ENCODE measurements at regions not wholly inside any gene's neighbourhood (a gene's known extent, or its start where the extent isn't known, plus 50 kb on each side); places are given as distances from the start of the nearest gene placed in this dataset.

DNA sequence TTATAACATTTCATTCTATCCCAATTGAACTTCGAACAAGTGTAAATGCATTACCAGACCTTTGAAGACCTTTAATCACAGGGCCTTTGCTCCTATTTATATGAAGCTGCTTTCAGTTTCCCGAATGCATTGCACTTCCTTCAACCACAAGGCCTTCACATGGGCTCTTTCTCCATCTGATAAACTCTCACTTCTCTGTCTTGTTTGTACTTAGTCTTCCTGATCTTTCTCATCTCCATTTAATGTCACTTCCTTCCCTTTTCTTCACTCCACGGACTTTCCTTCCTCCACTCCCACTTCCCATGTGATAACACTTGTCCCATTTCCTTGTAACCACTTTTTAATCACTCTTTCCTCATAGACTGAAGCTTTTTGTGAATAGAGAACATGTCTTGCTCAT lies 74.3 kb upstream of the TNC start:
- no peak for DNase-seq (ENCODE audit: low read depth)
- TF ChIP-seq, protein P1, sequence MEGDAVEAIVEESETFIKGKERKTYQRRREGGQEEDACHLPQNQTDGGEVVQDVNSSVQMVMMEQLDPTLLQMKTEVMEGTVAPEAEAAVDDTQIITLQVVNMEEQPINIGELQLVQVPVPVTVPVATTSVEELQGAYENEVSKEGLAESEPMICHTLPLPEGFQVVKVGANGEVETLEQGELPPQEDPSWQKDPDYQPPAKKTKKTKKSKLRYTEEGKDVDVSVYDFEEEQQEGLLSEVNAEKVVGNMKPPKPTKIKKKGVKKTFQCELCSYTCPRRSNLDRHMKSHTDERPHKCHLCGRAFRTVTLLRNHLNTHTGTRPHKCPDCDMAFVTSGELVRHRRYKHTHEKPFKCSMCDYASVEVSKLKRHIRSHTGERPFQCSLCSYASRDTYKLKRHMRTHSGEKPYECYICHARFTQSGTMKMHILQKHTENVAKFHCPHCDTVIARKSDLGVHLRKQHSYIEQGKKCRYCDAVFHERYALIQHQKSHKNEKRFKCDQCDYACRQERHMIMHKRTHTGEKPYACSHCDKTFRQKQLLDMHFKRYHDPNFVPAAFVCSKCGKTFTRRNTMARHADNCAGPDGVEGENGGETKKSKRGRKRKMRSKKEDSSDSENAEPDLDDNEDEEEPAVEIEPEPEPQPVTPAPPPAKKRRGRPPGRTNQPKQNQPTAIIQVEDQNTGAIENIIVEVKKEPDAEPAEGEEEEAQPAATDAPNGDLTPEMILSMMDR (conservative IDR thresholded peaks at IDR 0.05; ENCODE audit: low read length) = no peak
- no peak overlapping the region for H3K4me3 ChIP-seq (ENCODE audit: low read length)

DNA sequence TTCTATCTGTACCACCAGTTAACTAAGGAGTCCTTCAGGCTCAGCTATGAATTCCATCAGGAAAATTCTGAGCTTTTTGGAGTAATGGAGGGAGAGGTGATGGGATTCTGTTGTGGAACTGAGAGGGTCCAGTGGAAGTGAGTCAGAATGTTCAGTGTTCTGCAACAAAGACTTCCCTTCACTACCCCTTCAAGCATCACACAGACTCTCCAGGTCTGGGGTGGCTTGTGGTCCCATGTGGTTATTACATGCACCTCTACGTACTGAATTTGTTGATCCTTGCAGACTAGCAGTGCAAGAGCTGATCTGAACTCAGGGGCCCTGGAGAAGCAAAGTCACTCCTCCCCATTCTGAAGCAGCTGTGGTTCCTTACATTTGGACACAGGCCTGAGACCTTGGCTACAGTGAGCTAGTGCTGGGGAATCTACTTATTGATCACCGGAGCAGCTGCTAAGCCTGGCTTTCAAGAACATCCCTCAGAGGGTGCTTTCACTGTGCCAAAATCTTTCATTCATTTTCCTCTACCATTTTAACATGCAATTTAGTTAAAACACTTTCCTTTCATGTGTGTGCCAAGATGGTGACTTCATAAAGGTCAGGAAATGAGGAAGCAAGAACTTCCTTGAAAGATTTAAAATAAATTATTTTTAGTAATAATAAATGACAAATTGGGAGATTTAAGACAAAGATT lies 75.0 kb upstream of the TNC start:
- no peak for DNase-seq (ENCODE audit: low read depth)
- no peak overlapping the region for H3K4me3 ChIP-seq (ENCODE audit: low read length)
- TF ChIP-seq, protein P1 (conservative IDR thresholded peaks at IDR 0.05; ENCODE audit: low read length) = no peak

DNA sequence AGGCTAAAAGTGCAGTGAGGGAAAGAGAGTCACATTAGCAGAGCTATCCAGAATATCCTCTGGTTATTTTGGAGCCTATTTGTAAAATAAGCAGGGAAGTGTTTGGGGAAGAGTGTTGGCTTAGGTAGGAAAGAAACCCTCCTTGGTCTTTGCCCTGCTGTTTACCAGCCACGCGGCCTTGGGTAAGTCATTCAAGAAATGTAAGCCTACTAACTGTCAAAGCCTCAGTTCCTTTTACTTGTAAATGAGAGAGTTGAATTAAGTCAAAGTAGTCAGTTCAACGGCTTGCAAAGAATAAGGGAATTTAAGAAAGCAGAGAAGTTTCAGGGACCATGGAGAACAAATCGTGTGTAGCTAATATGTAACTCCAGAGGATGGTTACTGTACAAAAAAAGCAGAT lies 75.8 kb upstream of the TNC start:
- no peak for DNase-seq (ENCODE audit: low read depth)
- no peak overlapping the region for H3K4me3 ChIP-seq (ENCODE audit: low read length)
- TF ChIP-seq, protein P1 (conservative IDR thresholded peaks at IDR 0.05; ENCODE audit: low read length) = no peak

DNA sequence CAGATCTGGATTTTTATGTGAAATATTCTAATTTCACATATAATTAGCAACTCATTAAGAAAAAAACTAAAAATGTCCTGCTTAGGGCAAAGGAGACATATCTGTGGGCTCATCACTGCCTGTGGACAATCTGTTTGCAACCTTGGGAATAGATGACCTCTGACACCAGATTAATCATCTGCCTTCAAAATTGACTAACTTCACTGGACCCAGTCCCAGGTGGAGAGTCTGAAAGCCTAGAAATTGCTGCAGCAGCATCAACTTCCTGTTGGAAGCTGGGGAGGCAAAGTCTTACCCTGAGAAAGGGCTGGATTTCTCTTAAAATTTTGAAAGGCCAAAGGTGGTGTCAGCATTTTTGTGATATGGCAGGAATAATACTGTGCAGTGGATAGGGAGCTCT lies 76.3 kb upstream of the TNC start:
- DNase-seq (ENCODE audit: low read depth) = peak; percentile 41
- TF ChIP-seq, protein P1 (conservative IDR thresholded peaks at IDR 0.05; ENCODE audit: low read length) = no peak
- no peak overlapping the region for H3K4me3 ChIP-seq (ENCODE audit: low read length)

DNA sequence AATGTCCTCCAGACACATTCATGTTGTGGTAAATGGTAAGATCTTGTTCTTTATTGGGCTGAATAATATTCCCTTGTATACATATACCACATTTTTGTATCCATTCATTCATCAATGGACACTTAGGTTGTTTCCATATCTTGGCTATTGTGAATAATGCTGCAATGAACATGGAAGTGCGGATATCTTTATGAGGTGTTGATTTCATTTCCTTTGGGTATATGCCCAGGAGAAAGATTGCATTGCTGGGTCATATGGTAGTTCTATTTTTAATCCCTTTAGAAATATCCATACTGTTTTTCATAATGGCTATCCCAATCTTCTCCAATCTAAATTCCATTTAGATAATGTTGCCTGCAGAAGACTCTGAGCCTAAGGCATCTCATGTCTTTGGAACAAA lies 78.0 kb upstream of the TNC start:
- DNase-seq (ENCODE audit: low read depth) = no peak
- H3K4me3 ChIP-seq (ENCODE audit: low read length) = no peak overlapping the region
- TF ChIP-seq, protein P1 (conservative IDR thresholded peaks at IDR 0.05; ENCODE audit: low read length) = no peak

DNA sequence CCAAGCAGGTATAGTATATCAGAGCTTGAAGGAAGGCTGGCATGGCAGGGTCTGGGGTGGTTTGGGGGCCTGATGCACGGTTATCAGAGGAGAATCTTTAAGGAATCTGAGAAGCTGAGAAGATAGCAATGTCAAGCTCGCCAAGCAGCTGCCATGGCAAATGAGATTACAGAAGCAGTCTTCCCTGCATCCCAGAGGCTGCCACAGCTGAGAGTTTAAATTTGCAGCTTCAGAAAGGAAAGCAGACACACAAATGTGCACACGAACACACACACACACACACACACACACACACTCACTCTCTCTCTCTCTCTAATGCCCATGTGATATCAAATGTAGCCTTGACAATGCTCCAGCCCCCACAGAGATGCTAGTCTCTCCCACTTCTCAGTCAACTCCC lies 79.0 kb upstream of the TNC start:
- DNase-seq (ENCODE audit: low read depth) = no peak
- TF ChIP-seq, protein P1 (conservative IDR thresholded peaks at IDR 0.05; ENCODE audit: low read length) = no peak
- no peak overlapping the region for H3K4me3 ChIP-seq (ENCODE audit: low read length)

DNA sequence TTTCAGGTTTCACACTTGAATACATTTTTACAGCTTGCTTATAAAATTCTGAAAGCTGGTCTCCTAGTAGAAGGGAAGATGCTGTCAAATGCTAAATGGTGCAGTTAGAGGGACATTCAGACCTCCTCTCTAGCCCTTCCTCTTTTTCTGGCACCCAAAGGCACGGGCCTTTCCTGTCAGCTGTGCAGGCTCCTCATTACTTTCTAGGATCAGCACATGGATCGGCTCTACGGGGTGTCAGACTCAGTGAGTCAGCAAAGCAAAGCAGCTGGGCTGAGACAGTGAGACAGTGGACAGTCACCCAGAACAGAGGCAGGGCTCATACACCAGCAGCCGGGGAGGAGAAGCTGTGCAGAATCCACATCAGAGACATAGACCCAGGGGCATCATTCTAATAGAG lies 80.0 kb upstream of the TNC start:
- TF ChIP-seq, protein P1 (conservative IDR thresholded peaks at IDR 0.05; ENCODE audit: low read length) = no peak
- no peak overlapping the region for H3K4me3 ChIP-seq (ENCODE audit: low read length)
- DNase-seq (ENCODE audit: low read depth) = peak; percentile 62

All from AG10803 (cell line).